H1 (cell line): ENCODE measurements at regions not wholly inside any gene's neighbourhood (a gene's known extent, or its start where the extent isn't known, plus 50 kb on each side); places are given as distances from the start of the nearest gene placed in this dataset.

Experiments used
- CTCF ChIA-PET: fragments of 300-600 bp; sonication (Branson Sonifier 250); formaldehyde crosslinking; loops from one replicate; lab custom pipeline; 2021; ENCODE audit not compliant: partially characterized antibody; lab: Charles Lee
- POLR2A ChIA-PET: fragments of 300-600 bp; sonication (Branson Sonifier 250); formaldehyde crosslinking; loops from one replicate; lab custom pipeline; 2021; ENCODE audit warnings: inconsistent platforms; ENCODE audit not compliant: partially characterized antibody; lab: Charles Lee
- DNase-seq, 2 experiments: peaks; one replicate each; pipeline versions ENCODE4 v3.0.0 to v3.0.0-alpha.2; 2010 to 2022; ENCODE audit warnings: low spot score in 2 of 2, low read depth in 1 of 2, mixed read lengths in 1 of 2
- FAIRE-seq: peaks from 2 replicates; lab custom pipeline; 2011; peaks lifted over from hg19 to GRCh38; lab: Jason Lieb, UNC
- H2AFZ ChIP-seq: 2 replicates; pipeline ENCODE4 v1.8.1; 2012; ENCODE audit warnings: low read length, inconsistent platforms
- H2AK5ac ChIP-seq: 2 replicates; pipeline ENCODE4 v1.6.1; 2013; ENCODE audit warnings: low read depth, low read length
- H2BK120ac ChIP-seq: replicated peaks from 2 replicates; pipeline ENCODE3; 2013; ENCODE audit warnings: low read depth, low read length, inconsistent platforms
- H2BK12ac ChIP-seq: 2 replicates; pipeline ENCODE4 v1.6.1; 2013; ENCODE audit warnings: low read depth, low read length
- H2BK15ac ChIP-seq: 2 replicates; pipeline ENCODE4 v1.6.1; 2013; ENCODE audit warnings: low read length
- H2BK20ac ChIP-seq: 2 replicates; pipeline ENCODE4 v1.6.1; 2013; ENCODE audit warnings: low read length
- H2BK5ac ChIP-seq: 2 replicates; pipeline ENCODE4 v1.6.1; 2013; ENCODE audit warnings: low read depth, low read length
- H3K14ac ChIP-seq: 2 replicates; pipeline ENCODE4 v1.6.1; 2013; ENCODE audit warnings: inconsistent platforms; ENCODE audit not compliant: insufficient read length
- H3K18ac ChIP-seq: 2 replicates; pipeline ENCODE4 v1.6.1; 2013; ENCODE audit warnings: low read length; ENCODE audit errors: extremely low read depth
- H3K23ac ChIP-seq: 2 replicates; pipeline ENCODE4 v1.6.1; 2013; ENCODE audit warnings: inconsistent platforms; ENCODE audit not compliant: insufficient read length
- H3K23me2 ChIP-seq: 2 replicates; pipeline ENCODE4 v1.6.1; 2013; ENCODE audit warnings: low read depth, low read length
- H3K27ac ChIP-seq: 2 replicates; pipeline ENCODE4 v1.6.1; 2011; ENCODE audit warnings: low read depth, low read length, inconsistent platforms
- H3K27me3 ChIP-seq, 4 experiments: replicated peaks in 1 of 4; 1 replicate in 1 of 4; 2 replicates in 3 of 4; pipeline versions ENCODE4 v1.6.1 to v1.8.1; 2011 to 2013; ENCODE audit warnings: low read length in 3 of 4, mild to moderate bottlenecking in 3 of 4, inconsistent platforms in 2 of 4, mixed read lengths in 2 of 4, moderate library complexity in 1 of 4; ENCODE audit not compliant: control insufficient read depth in 3 of 4, insufficient read depth in 3 of 4; ENCODE audit errors: extremely low read depth in 1 of 4
- H3K36me3 ChIP-seq, 4 experiments: 2 replicates each; pipeline versions ENCODE4 v1.6.1 to v1.8.1; 2011 to 2013; ENCODE audit warnings: mild to moderate bottlenecking in 4 of 4, low read length in 3 of 4, moderate library complexity in 2 of 4, control low read depth in 1 of 4, inconsistent platforms in 1 of 4; ENCODE audit not compliant: insufficient read depth in 4 of 4, control insufficient read depth in 2 of 4
- H3K4ac ChIP-seq: replicated peaks from 2 replicates; pipeline ENCODE3; 2013; ENCODE audit warnings: low read length, low read depth, mixed read lengths, inconsistent platforms; ENCODE audit not compliant: insufficient read length
- H3K4me1 ChIP-seq, 4 experiments: replicated peaks in 1 of 4; 1 replicate in 1 of 4; 2 replicates in 3 of 4; pipeline versions ENCODE4 v1.6.1 to v1.8.1; 2011 to 2013; ENCODE audit warnings: low read length in 3 of 4, inconsistent platforms in 2 of 4, mixed read lengths in 1 of 4; ENCODE audit not compliant: insufficient read depth in 4 of 4, control insufficient read depth in 3 of 4
- H3K4me2 ChIP-seq, 2 experiments: 2 replicates each; pipeline versions ENCODE4 v1.6.1 to v1.8.1; 2011 to 2013; ENCODE audit warnings: low read depth in 2 of 2, low read length in 2 of 2, control low read depth in 1 of 2, inconsistent platforms in 1 of 2, mild to moderate bottlenecking in 1 of 2; ENCODE audit not compliant: insufficient read depth in 1 of 2
- H3K4me3 ChIP-seq, 4 experiments: fragments of 200-600, 300-600 bp in 1 of 4; sonication (generic), shearing (Covaris generic), sonication (Bioruptor Twin) in 1 of 4; 2 replicates each; pipeline versions ENCODE4 v1.5.1 to v1.8.1; 2011 to 2016; ENCODE audit warnings: low read length in 4 of 4, low read depth in 3 of 4, control low read depth in 2 of 4, inconsistent platforms in 2 of 4, mild to moderate bottlenecking in 2 of 4, mixed read lengths in 1 of 4, moderate library complexity in 1 of 4; ENCODE audit not compliant: insufficient read depth in 2 of 4; ENCODE audit errors: extremely low read depth in 1 of 4
- H3K56ac ChIP-seq: replicated peaks from 2 replicates; pipeline ENCODE3; 2013; ENCODE audit warnings: low read depth, mild to moderate bottlenecking, mixed read lengths, low read length, inconsistent platforms; ENCODE audit not compliant: insufficient read length
- H3K79me1 ChIP-seq: 2 replicates; pipeline ENCODE4 v1.6.1; 2013; ENCODE audit warnings: low read depth, low read length, control low read depth
- H3K79me2 ChIP-seq, 2 experiments: 2 replicates each; pipeline versions ENCODE4 v1.6.1 to v1.8.1; 2012 to 2013; ENCODE audit warnings: low read length in 2 of 2, mild to moderate bottlenecking in 2 of 2, inconsistent platforms in 1 of 2; ENCODE audit not compliant: insufficient read depth in 2 of 2, control insufficient read depth in 1 of 2
- H3K9ac ChIP-seq, 4 experiments: replicated peaks in 1 of 4; 1 replicate in 1 of 4; 2 replicates in 3 of 4; pipeline versions ENCODE4 v1.6.1 to v1.8.1; 2011 to 2013; ENCODE audit warnings: low read depth in 3 of 4, low read length in 3 of 4, control low read depth in 2 of 4, mild to moderate bottlenecking in 2 of 4, moderate library complexity in 2 of 4, inconsistent platforms in 1 of 4; ENCODE audit errors: extremely low read depth in 1 of 4
- H3K9me3 ChIP-seq, 2 experiments: 2 replicates each; pipeline versions ENCODE4 v1.6.1 to v1.8.1; 2012 to 2013; ENCODE audit warnings: mild to moderate bottlenecking in 2 of 2, moderate library complexity in 2 of 2, control low read depth in 1 of 2, inconsistent platforms in 1 of 2, low read depth in 1 of 2, low read length in 1 of 2, mixed read lengths in 1 of 2; ENCODE audit not compliant: insufficient read depth in 2 of 2
- H4K20me1 ChIP-seq, 2 experiments: replicated peaks in 1 of 2; 2 replicates each; pipeline versions ENCODE3 to v1.8.1; 2011 to 2013; ENCODE audit warnings: inconsistent platforms in 2 of 2, low read length in 2 of 2, mild to moderate bottlenecking in 1 of 2; ENCODE audit not compliant: insufficient read depth in 2 of 2, control insufficient read depth in 1 of 2
- H4K5ac ChIP-seq: 2 replicates; pipeline ENCODE4 v1.6.1; 2013; ENCODE audit warnings: low read length, low read depth, mixed read lengths, inconsistent platforms; ENCODE audit not compliant: insufficient read length
- H4K8ac ChIP-seq: 2 replicates; pipeline ENCODE4 v1.8.0; 2013; ENCODE audit warnings: mild to moderate bottlenecking, moderate library complexity, low read length, inconsistent platforms; ENCODE audit not compliant: insufficient read depth; ENCODE audit errors: extremely low read depth
- H4K91ac ChIP-seq: replicated peaks from 2 replicates; pipeline ENCODE3; 2013; ENCODE audit warnings: low read length, mixed read lengths, inconsistent platforms; ENCODE audit not compliant: insufficient read length
- POLR2A ChIP-seq, 2 experiments: IDR thresholded peaks; 1 replicate in 1 of 2; 2 replicates in 1 of 2; pipeline ENCODE4 v1.6.1; 2011; ENCODE audit warnings: low read depth in 2 of 2, low read length in 2 of 2, mild to moderate bottlenecking in 2 of 2; ENCODE audit errors: control extremely low read depth in 1 of 2
- RBBP5 ChIP-seq: IDR thresholded peaks from 2 replicates; pipeline ENCODE4 v1.7.1; 2012; ENCODE audit warnings: low read depth, mild to moderate bottlenecking, inconsistent platforms, low read length, moderate library complexity, borderline replicate concordance
- SP4 ChIP-seq: IDR thresholded peaks from 2 replicates; pipeline ENCODE4 v1.6.1; 2012; ENCODE audit warnings: low read length, inconsistent platforms
- WGBS, 2 experiments: shearing (Covaris generic) in 1 of 2; methylation state at CpG; one replicate each; pipeline versions ENCODE4 v1.1.6 to v1.1.7; 2013 to 2015; ENCODE audit warnings: low lambda C conversion rate in 2 of 2, mixed read lengths in 2 of 2, inconsistent platforms in 1 of 2, low coverage in 1 of 2, missing lambda C conversion rate in 1 of 2; ENCODE audit not compliant: insufficient replicate concordance in 2 of 2, insufficient coverage in 1 of 2, insufficient read length in 1 of 2; ENCODE audit errors: extremely low coverage in 1 of 2, missing lambda C conversion rate in 1 of 2; 5-methylcytosine and 5-hydroxymethylcytosine counted together

GRCh38 chr9:11159318-11159862 is 546.6 kb upstream of the PTPRD start:
- Histone ChIP-seq H3K4me2 (no peak overlapping the region), H3K36me3 (no peaks in the 10 kb centered on the region), H3K23me2 (no peaks in the 10 kb centered on the region), H3K4me1 (no peaks in the 10 kb centered on the region), H2BK15ac (no peak overlapping the region), H2AK5ac (no peak overlapping the region), H3K9me3 (0 out of 4 replicates have a peak, but pooled peaks cover 0 to 2% of the 10 kb centered on the region in 2 experiments), H3K27ac (no peak overlapping the region), H4K5ac (no peak overlapping the region), H3K27me3 (no peaks in the 10 kb centered on the region), H2AFZ (no peak overlapping the region), H2BK5ac (no peak overlapping the region), H3K4ac (no peak overlapping the region), H4K20me1 (no peaks in the 10 kb centered on the region), H3K56ac (no peak overlapping the region), H2BK12ac (no peak overlapping the region), H3K23ac (no peak overlapping the region), H3K9ac (no peak overlapping the region), H2BK120ac (no peak overlapping the region), H3K79me2 (no peaks in the 10 kb centered on the region), H3K79me1 (no peaks in the 10 kb centered on the region), H4K8ac (no peak overlapping the region), H3K18ac (no peak overlapping the region), H4K91ac (no peak overlapping the region), H2BK20ac (no peak overlapping the region), H3K14ac (no peak overlapping the region), H3K4me3 (no peak overlapping the region)
- FAIRE-seq (no peak), DNase-seq (no peak)
- WGBS, 2 experiments, result 100% methylated on average over 1 of the region's 1 CpG; no CpG with 5 or more reads in 1 of the 2 experiments
- TF ChIP-seq POLR2A (IDR thresholded peaks at IDR 0.05; ENCODE audit: control extremely low read depth in 1 of 2, low read depth in 2 of 2, low read length in 2 of 2), result no peak
- no peak for TF ChIP-seq RBBP5
- no peak for TF ChIP-seq SP4
- CTCF ChIA-PET, result interaction anchor here (0.8 to 7.0 kb wide), 3 partner anchors 10 to 35 kb away, joined by 3 to 39 read pairs (median 3); no protein-coding TSS in a partner anchor
- POLR2A ChIA-PET, result no interaction called here
